ENCODE measurements at regions not wholly inside any gene's neighbourhood (a gene's known extent, or its start where the extent isn't known, plus 50 kb on each side); places are given as distances from the start of the nearest gene placed in this dataset.

- TF ChIP-seq CTCF (IDR thresholded peaks at IDR 0.05) (no peak), POLR2A (IDR thresholded peaks at IDR 0.05) (no peak), EP300 (IDR thresholded peaks at IDR 0.05) (no peak), POLR2AphosphoS5 (IDR thresholded peaks at IDR 0.05) (no peak)
Measured at GRCh38 chr21:27590271-27590670, 623.4 kb upstream of the ADAMTS5 start.
